ENCODE measurements at regions not wholly inside any gene's neighbourhood (a gene's known extent, or its start where the extent isn't known, plus 50 kb on each side); places are given as distances from the start of the nearest gene placed in this dataset.
"Not testable (repeated sequence)": the region's sequence is repeated elsewhere in the genome, so short reads cannot be mapped to it uniquely, and the experiment has no call there.

DNA sequence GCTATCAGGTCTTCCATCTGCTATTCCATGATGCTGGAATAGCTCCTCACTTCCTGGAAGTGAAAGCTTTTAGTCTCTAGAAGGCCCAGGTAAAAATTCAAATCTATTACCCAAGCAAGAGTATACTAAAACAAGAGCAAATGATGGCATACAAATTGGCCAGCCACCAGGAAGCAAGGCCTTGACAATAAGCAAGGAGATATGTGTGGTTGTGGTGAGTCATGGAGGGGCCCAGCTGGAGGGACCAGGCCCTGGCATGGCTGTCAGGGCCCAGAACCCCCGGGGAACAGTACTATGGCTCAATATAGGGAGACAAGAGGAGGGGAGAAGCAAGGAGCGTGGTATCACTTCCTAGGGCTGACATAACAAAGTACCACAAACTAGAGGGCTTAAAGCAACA is 358.7 kb downstream of the RRAGC start:
- TF ChIP-seq, protein P1, sequence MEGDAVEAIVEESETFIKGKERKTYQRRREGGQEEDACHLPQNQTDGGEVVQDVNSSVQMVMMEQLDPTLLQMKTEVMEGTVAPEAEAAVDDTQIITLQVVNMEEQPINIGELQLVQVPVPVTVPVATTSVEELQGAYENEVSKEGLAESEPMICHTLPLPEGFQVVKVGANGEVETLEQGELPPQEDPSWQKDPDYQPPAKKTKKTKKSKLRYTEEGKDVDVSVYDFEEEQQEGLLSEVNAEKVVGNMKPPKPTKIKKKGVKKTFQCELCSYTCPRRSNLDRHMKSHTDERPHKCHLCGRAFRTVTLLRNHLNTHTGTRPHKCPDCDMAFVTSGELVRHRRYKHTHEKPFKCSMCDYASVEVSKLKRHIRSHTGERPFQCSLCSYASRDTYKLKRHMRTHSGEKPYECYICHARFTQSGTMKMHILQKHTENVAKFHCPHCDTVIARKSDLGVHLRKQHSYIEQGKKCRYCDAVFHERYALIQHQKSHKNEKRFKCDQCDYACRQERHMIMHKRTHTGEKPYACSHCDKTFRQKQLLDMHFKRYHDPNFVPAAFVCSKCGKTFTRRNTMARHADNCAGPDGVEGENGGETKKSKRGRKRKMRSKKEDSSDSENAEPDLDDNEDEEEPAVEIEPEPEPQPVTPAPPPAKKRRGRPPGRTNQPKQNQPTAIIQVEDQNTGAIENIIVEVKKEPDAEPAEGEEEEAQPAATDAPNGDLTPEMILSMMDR (IDR thresholded peaks at IDR 0.05) = no peak
- TF ChIP-seq EP300 (IDR thresholded peaks at IDR 0.05) = no peak
- no peak for TF ChIP-seq POLR2A (IDR thresholded peaks at IDR 0.05)
- no peak for TF ChIP-seq POLR2AphosphoS5 (IDR thresholded peaks at IDR 0.05)
- H3K27me3 ChIP-seq = peaks cover 43% of the 10 kb centered on the region
- ATAC-seq = no peak
- no peaks in the 10 kb centered on the region for H3K4me1 ChIP-seq
- H3K9me3 ChIP-seq = no peaks in the 10 kb centered on the region
- H3K4me3 ChIP-seq = no peak overlapping the region
- H3K27ac ChIP-seq = no peak overlapping the region
- H3K36me3 ChIP-seq = no peaks in the 10 kb centered on the region
- WGBS, 2 donors (ENCODE audit: low coverage in 1 of 2) = 83 to 95% methylated on average over 2 of the region's 2 CpGs

DNA sequence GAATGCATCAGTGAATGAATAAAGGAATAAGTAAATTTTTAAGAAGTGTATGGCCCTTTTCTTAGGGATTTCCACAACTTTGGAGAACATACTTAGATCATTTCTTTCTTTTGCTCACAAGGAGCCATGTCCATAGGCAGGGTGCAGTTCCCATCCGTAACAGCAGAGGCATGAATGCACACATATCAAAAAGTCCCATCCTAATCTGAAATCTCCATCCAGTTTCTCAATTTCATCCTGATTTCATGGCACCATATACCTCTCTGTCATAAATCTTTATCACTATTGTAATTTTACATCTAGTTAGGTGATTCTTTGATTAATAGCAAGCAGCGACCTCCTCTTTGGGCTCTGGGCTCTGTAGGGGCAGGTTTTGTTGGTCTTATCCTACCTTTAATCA is 359.2 kb downstream of the RRAGC start:
- Histone ChIP-seq H3K27me3 (peaks cover 39% of the 10 kb centered on the region), H3K4me3 (no peak overlapping the region), H3K9me3 (no peaks in the 10 kb centered on the region), H3K4me1 (no peaks in the 10 kb centered on the region), H3K36me3 (no peaks in the 10 kb centered on the region), H3K27ac (no peak overlapping the region)
- no peak for ATAC-seq
- 64 to 94% methylated on average over 2 of the region's 2 CpGs for WGBS, 2 donors (ENCODE audit: low coverage in 1 of 2)
- TF ChIP-seq, protein P1 (IDR thresholded peaks at IDR 0.05) = peak in 2 of 4 experiments; percentile 4 to 11
- TF ChIP-seq POLR2AphosphoS5 (IDR thresholded peaks at IDR 0.05) (no peak), EP300 (IDR thresholded peaks at IDR 0.05) (no peak)

GRCh38 chr1:38498686-38499085 is 360.9 kb downstream of the RRAGC start:
- Histone ChIP-seq H3K27ac (no peak overlapping the region), H3K4me1 (no peaks in the 10 kb centered on the region), H3K9me3 (no peaks in the 10 kb centered on the region), H3K4me3 (no peak overlapping the region), H3K27me3 (peaks cover 37% of the 10 kb centered on the region), H3K36me3 (no peaks in the 10 kb centered on the region)
- no peak for TF ChIP-seq EP300 (IDR thresholded peaks at IDR 0.05)
- TF ChIP-seq, protein P1 (IDR thresholded peaks at IDR 0.05) = no peak
- no peak for TF ChIP-seq POLR2A (IDR thresholded peaks at IDR 0.05)
- TF ChIP-seq POLR2AphosphoS5 (IDR thresholded peaks at IDR 0.05) = no peak
- 36 to 53% methylated on average over 4 to 6 of the region's 7 CpGs for WGBS, 2 donors (ENCODE audit: low coverage in 1 of 2)
- ATAC-seq = no peak

- Histone ChIP-seq H3K36me3 (no peaks in the 10 kb centered on the region), H3K4me3 (no peak overlapping the region), H3K9me3 (no peaks in the 10 kb centered on the region), H3K27me3 (peaks cover 32% of the 10 kb centered on the region), H3K4me1 (no peaks in the 10 kb centered on the region), H3K27ac (no peak overlapping the region)
- ATAC-seq = no peak
- 59 to 66% methylated on average over 6 to 7 of the region's 7 CpGs for WGBS, 2 donors (ENCODE audit: low coverage in 1 of 2)
- no peak for TF ChIP-seq POLR2AphosphoS5 (IDR thresholded peaks at IDR 0.05)
- TF ChIP-seq, protein P1 (IDR thresholded peaks at IDR 0.05) = no peak
- TF ChIP-seq EP300 (IDR thresholded peaks at IDR 0.05) = no peak
- no peak for TF ChIP-seq POLR2A (IDR thresholded peaks at IDR 0.05)
Observed at GRCh38 chr1:38497921-38498656, 361.5 kb downstream of the RRAGC start.

GRCh38 chr1:38493306-38493705 is 366.3 kb downstream of the RRAGC start:
- peaks cover 32% of the 10 kb centered on the region for H3K27me3 ChIP-seq
- H3K4me3 ChIP-seq, H3K4me1 ChIP-seq, ATAC-seq, H3K9me3 ChIP-seq, H3K27ac ChIP-seq, H3K36me3 ChIP-seq: not testable (repeated sequence)
- 61 to 77% methylated on average over 2 to 3 of the region's 3 CpGs for WGBS, 2 donors (ENCODE audit: low coverage in 1 of 2)
